ENCODE measurements at regions not wholly inside any gene's neighbourhood (a gene's known extent, or its start where the extent isn't known, plus 50 kb on each side); places are given as distances from the start of the nearest gene placed in this dataset.
"Not testable (repeated sequence)": the region's sequence is repeated elsewhere in the genome, so short reads cannot be mapped to it uniquely, and the experiment has no call there.

DNA sequence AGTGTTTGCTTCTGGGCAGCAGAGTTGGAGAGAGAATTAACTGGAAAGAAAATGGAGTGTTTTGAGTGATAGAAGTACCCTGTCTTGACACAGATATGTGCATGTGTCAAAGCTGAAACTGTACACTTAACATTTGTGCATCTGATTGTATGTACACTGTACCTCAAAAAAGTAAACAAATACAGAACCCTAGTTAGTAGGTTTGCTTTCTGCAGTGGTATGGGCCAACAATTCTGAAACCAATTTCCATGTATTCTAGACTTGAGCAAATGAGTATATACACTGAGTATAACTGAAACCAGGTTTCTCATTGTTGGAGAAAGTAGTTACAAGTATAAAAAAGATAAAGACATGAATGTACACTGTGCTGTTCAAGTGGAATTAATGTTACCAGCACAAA lies 52.4 kb downstream of the ELAPOR2 start:
- no peak for DNase-seq (ENCODE audit: low spot score)
- no peak for FAIRE-seq

DNA sequence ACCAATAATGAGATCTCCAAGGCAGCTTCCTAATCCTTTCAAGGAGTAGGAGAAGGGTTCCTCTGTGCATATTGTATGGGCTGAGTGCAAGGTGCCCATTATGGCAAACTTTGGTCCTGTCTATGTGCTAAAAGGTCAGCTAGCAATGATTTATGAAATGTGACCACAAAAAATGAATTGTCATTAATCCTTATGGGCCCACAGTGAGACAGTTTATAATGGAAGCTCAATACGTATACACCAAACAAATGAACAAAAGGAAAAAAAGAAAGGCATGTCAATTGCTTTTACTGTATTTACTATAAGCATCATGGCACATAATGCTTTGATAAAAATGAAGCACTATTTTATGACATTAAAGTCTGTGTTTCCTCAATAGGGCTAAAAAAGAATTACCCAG lies 54.5 kb downstream of the ELAPOR2 start:
- FAIRE-seq (no peak), DNase-seq (ENCODE audit: low spot score) (no peak)

DNA sequence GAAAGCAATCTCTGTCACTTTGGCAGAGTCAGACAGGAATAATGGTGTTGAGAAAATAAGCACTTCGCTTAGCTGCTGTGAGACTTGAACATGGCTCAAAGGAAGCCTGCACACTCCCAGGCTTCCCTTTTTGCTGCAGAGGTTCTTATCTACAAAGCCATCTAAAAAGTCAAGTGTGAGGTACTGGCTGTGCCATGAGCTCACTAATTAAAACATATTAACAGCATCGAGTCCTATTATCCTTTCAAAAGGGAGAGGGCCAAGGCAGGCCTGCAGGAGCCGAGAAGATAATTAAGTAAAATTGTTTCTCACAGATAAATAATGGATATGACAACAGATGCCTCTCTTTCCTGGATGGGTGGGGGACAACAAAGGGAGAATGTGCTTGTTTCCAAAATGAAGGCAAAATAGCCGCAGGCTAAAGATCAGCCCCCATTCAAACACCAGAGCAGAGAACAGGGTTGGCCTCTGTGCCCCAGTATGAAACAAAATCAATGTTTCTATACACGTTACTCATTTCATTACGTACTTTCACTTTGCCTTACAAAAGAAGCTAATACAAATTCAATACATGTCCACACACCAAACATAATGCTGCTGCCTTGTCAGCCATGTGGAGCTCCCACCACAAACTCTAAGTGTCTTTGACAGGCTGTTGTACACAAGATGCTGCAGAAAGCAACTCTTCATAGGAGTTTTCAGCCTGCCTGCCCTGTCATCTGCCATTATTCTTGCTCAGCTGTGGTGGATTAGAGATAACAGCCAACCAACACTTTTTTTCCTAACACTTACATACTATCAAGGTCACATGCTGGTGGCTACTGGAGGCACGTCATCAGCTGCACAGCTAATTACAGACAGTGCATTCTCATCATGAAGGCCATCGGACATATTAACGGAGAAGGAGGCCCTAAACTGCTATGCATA lies 55.3 kb downstream of the ELAPOR2 start:
- FAIRE-seq (no peak), DNase-seq (ENCODE audit: low spot score) (no peak)

DNA sequence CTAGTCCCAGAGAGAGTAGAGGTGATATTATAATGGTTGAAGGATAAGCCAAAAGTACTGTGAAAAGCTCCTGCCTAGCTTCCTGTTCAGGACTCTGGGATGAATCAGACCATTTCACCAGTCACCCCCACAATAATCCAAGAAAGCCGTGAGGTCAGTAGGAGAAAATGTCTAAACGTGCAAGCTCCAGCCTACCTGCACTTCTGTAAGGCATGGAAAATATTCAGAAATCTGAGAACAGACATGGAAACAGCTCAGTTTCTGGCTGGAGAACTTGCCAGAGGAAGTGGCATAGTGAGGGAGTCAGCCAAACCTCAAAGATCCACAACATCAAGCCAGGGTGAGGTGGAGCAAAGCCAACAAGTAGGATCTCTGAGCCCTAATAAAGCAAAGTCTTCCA lies 58.2 kb downstream of the ELAPOR2 start:
- FAIRE-seq (no peak), DNase-seq (ENCODE audit: low spot score) (peak; percentile 29)

DNA sequence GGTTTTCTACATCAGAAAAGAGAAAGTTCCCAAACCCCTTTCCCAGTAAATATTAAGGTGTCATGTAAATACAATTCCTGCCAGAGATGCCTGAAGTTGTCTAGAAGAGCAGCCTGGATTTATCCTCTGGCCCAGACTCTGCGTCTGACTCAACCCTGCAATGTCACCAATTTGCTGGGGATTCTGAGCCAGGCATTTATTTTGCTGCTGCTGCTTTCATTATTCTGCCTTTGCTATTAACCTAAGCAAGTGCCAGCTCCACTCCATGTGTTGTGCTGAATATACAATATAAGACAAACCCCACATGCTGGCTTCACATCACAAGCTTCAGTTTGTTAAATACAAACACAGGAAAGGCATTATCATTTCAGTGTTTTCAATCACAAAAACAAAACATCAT lies 59.1 kb downstream of the ELAPOR2 start:
- no peak for DNase-seq (ENCODE audit: low spot score)
- FAIRE-seq = no peak

DNA sequence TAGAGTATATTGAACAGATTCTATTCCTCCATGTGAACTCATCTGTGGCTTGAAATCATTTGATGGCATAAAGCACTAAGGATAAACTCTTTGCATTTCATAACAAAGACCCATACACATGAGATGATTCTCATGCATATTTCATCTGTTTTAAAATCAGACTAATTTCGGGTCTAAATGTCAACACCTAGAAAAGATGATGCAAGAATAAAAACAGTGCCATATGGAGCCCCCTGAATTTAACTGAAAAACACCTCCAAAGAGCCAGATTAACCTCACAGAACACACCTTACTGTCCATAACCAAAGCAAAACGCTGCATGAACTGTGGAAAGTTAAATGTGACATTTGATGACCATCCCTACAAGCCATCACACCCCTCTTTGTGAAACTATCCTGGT lies 59.7 kb downstream of the ELAPOR2 start:
- DNase-seq (ENCODE audit: low spot score) (no peak), FAIRE-seq (no peak)

DNA sequence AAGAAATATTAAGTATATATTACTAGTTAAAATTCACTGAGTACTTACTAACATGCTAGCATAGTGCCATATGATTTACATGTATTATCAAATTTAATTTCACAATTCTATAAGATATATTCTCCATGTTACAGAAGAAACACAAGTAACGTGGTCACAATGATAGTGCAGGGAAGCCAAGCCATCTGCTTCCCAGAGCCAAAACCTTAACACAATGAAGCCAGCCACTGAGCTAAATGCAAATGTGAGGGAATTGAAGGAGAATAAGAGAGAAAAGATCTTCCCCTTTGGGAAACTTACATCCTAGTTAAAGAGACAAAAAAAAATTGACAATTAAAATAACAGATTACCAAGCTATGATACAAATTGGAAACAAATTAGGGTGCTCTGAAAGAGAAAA lies 63.6 kb downstream of the ELAPOR2 start:
- DNase-seq (ENCODE audit: low spot score) (no peak), FAIRE-seq (no peak)

DNA sequence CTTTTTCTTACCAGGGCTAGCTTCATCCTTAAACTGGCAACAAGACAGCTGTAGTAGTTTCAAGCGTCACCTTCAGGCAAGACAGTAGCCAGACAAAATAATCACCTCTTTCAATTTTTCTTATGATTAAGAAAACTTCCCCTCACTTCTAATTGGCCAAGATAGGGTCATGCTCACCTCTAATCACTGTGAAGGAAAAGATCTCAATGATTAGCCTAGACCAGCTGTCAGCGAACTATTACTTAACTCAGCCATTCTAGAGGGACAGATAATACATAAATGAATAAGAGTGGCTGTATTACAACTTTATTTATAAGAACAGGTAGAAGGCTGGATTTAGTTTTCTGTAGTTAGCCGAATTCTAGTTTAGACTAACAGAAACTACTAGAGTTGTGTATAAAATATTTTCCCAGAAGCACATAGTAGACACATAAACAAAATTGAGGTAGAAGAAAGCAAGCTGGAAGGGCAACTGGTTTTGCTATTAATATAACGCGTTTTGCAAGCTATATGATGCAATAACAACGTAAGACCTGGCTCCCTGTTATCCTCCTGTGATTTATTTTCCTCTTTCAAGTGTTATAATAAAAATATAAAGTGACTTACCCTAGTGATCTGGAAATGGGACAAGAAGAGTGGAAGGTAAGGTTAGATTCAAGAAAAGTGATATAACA lies 64.3 kb downstream of the ELAPOR2 start:
- no peak for DNase-seq (ENCODE audit: low spot score)
- FAIRE-seq = no peak

DNA sequence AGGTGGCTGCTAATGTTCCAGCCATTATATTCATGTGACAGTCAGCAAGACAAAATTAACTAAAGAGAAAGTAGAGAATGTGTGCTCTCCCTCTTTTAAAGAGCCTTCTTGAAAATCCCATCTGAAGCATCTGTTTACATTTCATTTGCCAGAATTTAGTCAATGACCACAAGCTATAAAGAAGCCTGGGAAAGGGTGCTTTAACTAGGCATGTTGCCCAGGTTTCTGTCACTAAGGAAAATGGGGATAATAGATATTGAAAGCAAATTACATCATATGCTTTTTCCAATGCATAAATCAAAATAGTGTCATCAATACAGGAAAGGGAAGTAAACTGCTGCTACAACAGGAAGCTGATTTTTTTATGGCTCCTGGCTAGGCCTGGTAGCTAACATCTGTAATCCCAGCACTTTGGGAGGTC lies 67.7 kb downstream of the ELAPOR2 start:
- FAIRE-seq (no peak), DNase-seq (ENCODE audit: low spot score) (no peak)

DNA sequence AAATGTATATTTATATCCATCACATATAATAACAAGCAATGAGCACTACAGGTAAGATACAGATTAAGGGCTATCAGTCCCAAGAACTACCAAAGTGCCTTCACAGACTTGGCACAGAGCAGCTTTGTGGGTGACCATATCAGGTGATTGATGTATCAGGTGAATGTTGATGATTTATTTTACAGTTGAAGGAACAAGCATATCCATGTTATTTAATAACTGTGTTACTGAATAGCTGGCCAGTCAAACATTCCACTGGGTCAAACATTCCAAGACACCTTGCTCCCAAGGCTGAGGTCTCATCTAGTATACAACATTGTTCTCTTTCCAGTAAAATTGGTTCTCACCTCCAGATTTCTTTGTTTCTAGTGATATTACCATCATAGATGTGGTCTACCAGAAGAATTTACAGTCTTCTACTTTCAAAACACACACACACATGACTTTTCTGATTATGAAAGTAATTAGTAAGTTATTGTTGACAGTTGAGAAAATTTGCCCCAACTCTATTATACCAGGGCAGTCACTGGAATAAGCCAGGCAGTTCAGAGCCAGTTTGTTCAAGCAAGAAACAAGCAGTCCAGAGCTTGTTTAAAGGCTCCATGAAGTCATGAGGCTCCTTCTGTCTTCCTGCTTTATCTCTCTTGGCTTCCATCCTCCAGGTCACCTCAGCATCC lies 68.2 kb downstream of the ELAPOR2 start:
- DNase-seq (ENCODE audit: low spot score) (no peak), FAIRE-seq (peak; percentile 59)

DNA sequence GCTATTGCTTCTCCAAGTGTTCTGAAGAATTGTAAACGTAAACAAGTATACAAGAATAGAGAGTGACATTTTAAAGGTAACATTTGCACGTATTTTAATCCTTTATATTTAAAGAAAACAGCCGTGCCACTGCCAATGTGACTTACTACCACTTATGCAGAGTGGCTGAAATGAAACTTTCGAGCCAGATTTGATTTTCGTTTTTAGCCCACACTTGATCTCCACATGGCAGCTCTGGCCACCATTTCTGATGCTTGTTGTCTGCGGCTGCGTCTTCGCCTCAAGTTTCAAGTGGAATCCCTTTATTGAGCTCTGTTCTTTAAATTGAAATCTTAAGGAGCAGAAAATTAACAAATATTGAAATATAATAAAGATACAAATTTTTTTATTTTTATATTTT lies 70.0 kb downstream of the ELAPOR2 start:
- FAIRE-seq = no peak
- DNase-seq (ENCODE audit: low spot score) = no peak

DNA sequence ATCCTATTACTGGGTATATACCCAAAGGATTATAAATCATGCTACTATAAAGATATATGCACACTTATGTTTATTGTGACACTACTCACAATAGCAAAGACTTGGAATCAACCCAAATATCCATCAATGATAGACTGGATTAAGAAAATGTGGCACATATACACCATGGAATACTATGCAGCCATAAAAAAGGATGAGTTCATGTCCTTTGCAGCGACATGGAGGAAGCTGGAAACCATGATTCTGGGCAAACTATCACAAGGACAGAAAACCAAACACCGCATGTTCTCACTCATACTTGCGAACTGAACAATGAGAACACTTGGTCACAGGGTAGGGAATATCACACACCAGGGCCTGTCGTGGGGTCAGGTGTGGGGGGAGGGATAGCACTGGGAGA lies 71.6 kb downstream of the ELAPOR2 start:
- DNase-seq (ENCODE audit: low spot score); FAIRE-seq: not testable (repeated sequence)

DNA sequence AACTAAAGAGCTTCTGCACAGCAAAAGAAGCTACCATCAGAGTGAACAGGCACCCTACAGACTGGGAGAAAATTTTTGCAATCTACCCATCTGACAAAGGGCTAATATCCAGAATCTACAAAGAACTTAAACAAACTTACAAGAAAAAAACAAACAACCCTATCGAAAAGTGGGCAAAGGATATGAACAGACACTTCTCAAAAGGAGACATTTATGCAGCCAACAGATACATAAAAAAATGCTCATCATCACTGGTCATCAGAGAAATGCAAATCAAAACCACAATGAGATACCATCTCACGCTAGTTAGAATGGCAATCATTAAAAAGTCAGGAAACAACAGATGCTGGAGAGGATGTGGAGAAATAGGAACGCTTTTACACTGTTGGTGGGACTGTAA lies 72.1 kb downstream of the ELAPOR2 start:
- not testable (repeated sequence) for DNase-seq (ENCODE audit: low spot score); FAIRE-seq

DNA sequence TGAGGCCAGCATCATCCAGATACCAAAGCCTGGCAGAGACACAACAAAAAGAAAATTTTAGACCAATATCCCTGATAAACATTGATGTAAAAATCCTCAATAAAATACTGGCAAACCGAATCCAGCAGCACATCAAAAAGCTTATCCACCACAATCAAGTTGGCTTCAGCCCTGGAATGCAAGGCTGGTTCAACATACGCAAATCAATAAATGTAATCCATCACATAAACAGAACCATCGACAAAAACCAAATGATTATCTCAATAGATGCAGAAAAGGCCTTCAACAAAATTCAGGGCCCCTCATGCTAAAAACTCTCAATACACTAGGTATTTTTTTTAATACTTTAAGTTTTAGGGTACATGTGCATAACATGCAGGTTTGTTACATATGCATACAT lies 74.1 kb downstream of the ELAPOR2 start:
- not testable (repeated sequence) for DNase-seq (ENCODE audit: low spot score); FAIRE-seq

DNA sequence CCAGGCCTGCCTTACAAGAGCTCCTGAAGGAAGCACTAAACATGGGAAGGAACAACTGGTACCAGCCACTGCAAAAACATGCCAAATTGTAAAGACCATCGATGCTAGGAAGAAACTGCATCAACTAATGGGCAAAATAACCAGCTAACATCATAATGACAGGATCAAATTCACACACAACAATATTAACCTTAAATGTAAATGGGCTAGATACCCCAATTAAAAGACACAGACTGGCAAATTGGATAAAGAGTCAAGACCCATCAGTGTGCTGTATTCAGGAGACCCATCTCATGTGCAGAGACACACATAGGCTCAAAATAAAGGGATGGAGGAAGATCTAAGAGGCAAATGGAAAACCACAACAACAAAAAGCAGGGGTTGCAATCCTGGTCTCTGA lies 75.8 kb downstream of the ELAPOR2 start:
- not testable (repeated sequence) for DNase-seq (ENCODE audit: low spot score); FAIRE-seq

DNA sequence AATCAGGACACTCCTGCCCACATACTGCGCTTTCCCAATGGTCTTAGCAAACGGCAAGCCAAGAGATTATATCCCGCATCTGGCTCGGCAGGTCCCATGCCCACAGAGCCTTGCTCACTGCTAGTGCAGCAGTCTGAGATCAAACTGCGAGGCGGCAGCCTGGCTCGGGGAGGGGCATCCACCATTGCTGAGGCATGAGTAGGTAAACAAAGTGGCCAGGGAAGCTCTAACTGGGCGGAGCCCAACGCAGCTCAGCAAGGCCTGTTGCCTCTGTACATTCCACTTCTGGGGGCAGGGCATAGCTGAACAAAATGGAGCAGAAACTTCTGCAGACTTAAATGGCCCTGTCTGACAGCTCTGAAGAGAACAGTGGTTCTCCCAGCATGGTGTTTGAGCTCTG lies 77.5 kb downstream of the ELAPOR2 start:
- not testable (repeated sequence) for FAIRE-seq; DNase-seq (ENCODE audit: low spot score)

DNA sequence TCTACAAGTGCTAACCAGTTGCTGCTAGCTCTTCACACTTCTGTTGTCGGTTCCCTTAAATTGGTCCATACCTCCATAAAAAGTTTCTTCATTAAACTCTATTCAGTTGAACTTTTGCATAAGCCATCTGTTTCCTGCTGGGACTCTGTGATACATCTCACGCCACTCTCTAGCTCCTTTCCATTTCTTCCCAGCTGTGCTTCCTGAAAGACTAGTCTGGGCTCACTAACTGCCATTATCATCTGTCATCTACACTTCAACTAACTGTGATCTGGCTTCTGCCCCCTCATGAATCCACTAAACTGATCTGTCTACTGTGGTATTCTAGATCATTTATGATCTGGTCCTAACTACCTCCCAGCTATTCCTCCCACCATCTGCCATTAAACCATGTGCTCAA lies 78.3 kb downstream of the ELAPOR2 start:
- no peak for DNase-seq (ENCODE audit: low spot score)

DNA sequence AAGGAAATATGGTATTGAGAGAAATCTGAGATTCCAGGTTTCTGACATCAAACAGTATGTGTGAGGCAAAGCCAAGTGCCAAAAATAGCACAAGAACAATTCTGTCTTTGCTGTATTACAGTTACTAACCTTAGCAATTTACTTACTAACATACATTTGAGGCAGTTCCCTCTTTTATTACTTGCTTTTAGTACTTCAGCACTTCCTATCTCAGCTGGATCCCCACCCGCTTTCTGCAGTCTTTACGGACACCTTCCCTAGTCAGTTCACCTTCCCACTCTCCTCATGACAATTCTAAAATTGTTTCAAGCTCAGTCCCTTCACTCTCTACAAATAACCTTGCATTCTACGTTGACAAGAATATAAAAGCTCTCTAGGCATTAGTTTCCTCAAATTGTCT lies 79.2 kb downstream of the ELAPOR2 start:
- DNase-seq (ENCODE audit: low spot score) (no peak), FAIRE-seq (no peak)

More for the DNA sequence above, 78.3 kb downstream of the ELAPOR2 start:
- no peak for FAIRE-seq

DNA sequence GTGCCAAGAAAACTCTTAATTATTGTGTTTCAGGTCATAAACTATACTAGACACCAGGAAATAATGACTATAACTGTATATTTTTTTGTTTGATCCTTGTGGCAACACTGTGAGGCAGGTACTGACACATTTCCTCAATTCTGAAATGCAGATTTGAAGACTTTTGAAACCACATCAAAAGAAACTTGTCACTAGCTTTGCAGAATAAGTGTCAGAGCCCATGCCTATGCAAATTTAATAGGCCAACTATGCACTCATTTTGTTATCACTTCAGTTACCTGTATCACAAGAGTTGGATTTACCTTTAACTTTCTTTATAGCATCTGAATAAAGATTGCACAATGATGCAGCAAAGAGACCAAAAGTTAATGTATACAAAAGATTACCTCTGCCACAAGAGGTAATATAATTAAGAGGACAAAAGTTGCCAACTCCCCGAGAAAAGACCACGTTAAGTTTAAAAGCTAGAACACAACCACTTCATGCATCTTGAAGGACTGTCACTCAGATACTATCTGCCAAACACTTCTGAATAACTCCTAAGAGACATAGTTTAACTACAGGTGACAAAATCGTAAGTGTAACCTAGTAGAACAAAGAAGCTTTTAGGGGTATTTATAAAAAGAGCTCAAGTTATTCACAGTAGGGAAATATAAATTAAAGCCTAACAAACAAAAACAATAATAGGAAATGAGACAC lies 80.5 kb downstream of the ELAPOR2 start:
- no peak for DNase-seq (ENCODE audit: low spot score)
- no peak for FAIRE-seq

DNA sequence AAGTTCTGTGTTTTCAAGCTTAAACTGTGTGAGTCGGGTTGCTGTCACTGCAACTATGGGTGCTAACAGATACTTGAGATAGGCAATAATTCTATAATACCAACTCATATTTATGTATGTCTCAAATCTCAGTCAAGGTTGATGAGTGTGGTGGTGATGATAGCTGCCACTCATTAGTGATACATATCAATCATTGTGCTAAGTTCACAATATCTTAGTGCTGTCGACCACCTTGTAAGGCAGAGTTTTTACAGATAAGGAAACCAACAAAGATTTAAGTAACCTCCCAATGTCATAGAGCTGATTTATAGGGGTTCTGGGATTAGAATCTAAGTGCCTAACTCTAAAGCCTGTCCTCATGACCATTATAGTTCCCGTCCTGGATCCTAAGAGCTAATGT lies 82.5 kb downstream of the ELAPOR2 start:
- DNase-seq (ENCODE audit: low spot score) (no peak), FAIRE-seq (no peak)

DNA sequence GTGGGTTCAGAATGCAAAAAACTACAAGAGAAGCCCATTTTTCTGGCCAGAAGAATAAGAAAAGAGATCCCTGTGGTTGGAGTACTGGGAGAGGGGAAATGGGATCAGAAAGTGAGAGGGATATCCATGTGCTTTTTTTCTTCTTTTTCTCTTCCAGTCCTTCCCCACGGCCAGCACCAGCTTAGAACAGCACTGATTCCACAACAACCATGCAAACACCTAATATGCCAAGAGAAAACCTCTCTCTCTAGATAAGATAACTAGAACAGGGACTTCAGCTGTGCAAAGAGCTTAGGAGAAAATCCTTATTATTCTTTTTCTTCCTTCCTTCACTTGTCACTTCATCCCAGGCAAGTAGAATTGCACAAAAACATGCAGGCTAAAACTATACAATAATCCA lies 83.5 kb downstream of the ELAPOR2 start:
- DNase-seq (ENCODE audit: low spot score) = no peak
- FAIRE-seq = no peak
